Fibroblast of skin of right biceps (primary cell): ENCODE measurements at regions not wholly inside any gene's neighbourhood (a gene's known extent, or its start where the extent isn't known, plus 50 kb on each side); places are given as distances from the start of the nearest gene placed in this dataset.
A peak's percentile ranks its signal among the peaks of the same experiment; 100 is the strongest.
"Not testable (repeated sequence)": the region's sequence is repeated elsewhere in the genome, so short reads cannot be mapped to it uniquely, and the experiment has no call there.

Source experiments
- DNase-seq: peaks from one replicate; pipeline ENCODE4 v3.0.0-alpha.2; 2013

GRCh38 chrX:143455046-143455445 is 62.2 kb downstream of the SPANXN3 start:
- peak; percentile 0 for DNase-seq

GRCh38 chrX:143437439-143437838 is 79.8 kb downstream of the SPANXN3 start:
- DNase-seq, result peak; percentile 0

- no peak for DNase-seq
Measured at GRCh38 chrX:143435916-143436315, 81.4 kb downstream of the SPANXN3 start.

- DNase-seq, result no peak
Measured at GRCh38 chrX:143429811-143430210, 87.5 kb downstream of the SPANXN3 start.

GRCh38 chrX:143429131-143429530 is 88.1 kb downstream of the SPANXN3 start:
- DNase-seq, result peak; percentile 68

GRCh38 chrX:143401160-143401559 is 116.1 kb downstream of the SPANXN3 start:
- no peak for DNase-seq

GRCh38 chrX:143378851-143379250 is 138.4 kb downstream of the SPANXN3 start:
- DNase-seq, result no peak

- DNase-seq, result no peak
Measured at GRCh38 chrX:143363419-143363818, 153.9 kb downstream of the SPANXN3 start.

- no peak for DNase-seq
Measured at GRCh38 chrX:143340190-143340589, 177.1 kb downstream of the SPANXN3 start.

GRCh38 chrX:143336261-143336660 is 181.0 kb downstream of the SPANXN3 start:
- no peak for DNase-seq

GRCh38 chrX:143319526-143319925 is 197.7 kb downstream of the SPANXN3 start:
- no peak for DNase-seq

- DNase-seq, result not testable (repeated sequence)
Measured at GRCh38 chrX:143318857-143319256, 198.4 kb downstream of the SPANXN3 start.

GRCh38 chrX:143306991-143307937 is 210.0 kb downstream of the SPANXN3 start:
- no peak for DNase-seq

GRCh38 chrX:143304518-143304917 is 212.8 kb downstream of the SPANXN3 start:
- DNase-seq, result no peak

GRCh38 chrX:143304025-143304424 is 213.2 kb downstream of the SPANXN3 start:
- DNase-seq, result no peak

GRCh38 chrX:143298663-143299241 is 218.5 kb downstream of the SPANXN3 start:
- peak; percentile 3 for DNase-seq

GRCh38 chrX:143296521-143296920 is 220.8 kb downstream of the SPANXN3 start:
- no peak for DNase-seq

- no peak for DNase-seq
Measured at GRCh38 chrX:143287236-143287635, 230.0 kb downstream of the SPANXN3 start.

- no peak for DNase-seq
Measured at GRCh38 chrX:143270317-143270716, 244.6 kb downstream of the SPANXN4 start.

- DNase-seq, result not testable (repeated sequence)
Measured at GRCh38 chrX:143244593-143244992, 218.9 kb downstream of the SPANXN4 start.

- no peak for DNase-seq
Measured at GRCh38 chrX:143240658-143241057, 214.9 kb downstream of the SPANXN4 start.

- no peak for DNase-seq
Measured at GRCh38 chrX:143231492-143231891, 205.8 kb downstream of the SPANXN4 start.

- not testable (repeated sequence) for DNase-seq
Measured at GRCh38 chrX:143228600-143228999, 202.9 kb downstream of the SPANXN4 start.

- no peak for DNase-seq
Measured at GRCh38 chrX:143206966-143207365, 181.2 kb downstream of the SPANXN4 start.
